Inflammatory macrophage treated with lipopolysaccharide for 4 hours (primary cell): ENCODE measurements at regions not wholly inside any gene's neighbourhood (a gene's known extent, or its start where the extent isn't known, plus 50 kb on each side); places are given as distances from the start of the nearest gene placed in this dataset.
"Not testable (repeated sequence)": the region's sequence is repeated elsewhere in the genome, so short reads cannot be mapped to it uniquely, and the experiment has no call there.

Source experiments
- DNase-seq: peaks from one replicate; pipeline ENCODE4 v3.0.0-alpha.2; 2020

GRCh38 chr7:16369855-16370254, 51.5 kb downstream of the CRPPA start:
- no peak for DNase-seq

GRCh38 chr7:16369309-16369708, 52.0 kb downstream of the CRPPA start:
- DNase-seq = not testable (repeated sequence)

GRCh38 chr7:16368885-16369284, 52.5 kb downstream of the CRPPA start:
- no peak for DNase-seq

GRCh38 chr7:16367115-16367514, 54.2 kb downstream of the CRPPA start:
- no peak for DNase-seq

- DNase-seq = no peak
Observed at GRCh38 chr7:16365952-16366351, 55.4 kb downstream of the CRPPA start.

- DNase-seq = no peak
Observed at GRCh38 chr7:16365177-16365576, 56.2 kb downstream of the CRPPA start.

GRCh38 chr7:16359216-16359615, 62.1 kb downstream of the CRPPA start:
- DNase-seq = no peak

GRCh38 chr7:16357921-16358320, 63.4 kb downstream of the CRPPA start:
- DNase-seq = no peak

GRCh38 chr7:16357474-16357873, 63.9 kb downstream of the CRPPA start:
- no peak for DNase-seq

GRCh38 chr7:16356301-16356958, 64.9 kb downstream of the CRPPA start:
- no peak for DNase-seq

- no peak for DNase-seq
Observed at GRCh38 chr7:16354573-16354972, 66.8 kb downstream of the CRPPA start.

GRCh38 chr7:16353226-16353625, 68.1 kb downstream of the CRPPA start:
- no peak for DNase-seq

GRCh38 chr7:16350634-16351033, 70.7 kb downstream of the CRPPA start:
- no peak for DNase-seq

GRCh38 chr7:16348251-16348650, 73.1 kb downstream of the CRPPA start:
- DNase-seq = no peak

- no peak for DNase-seq
Observed at GRCh38 chr7:16347827-16348192, 73.5 kb downstream of the CRPPA start.

GRCh38 chr7:16347066-16347826, 74.1 kb downstream of the CRPPA start:
- no peak for DNase-seq

GRCh38 chr7:16345979-16346958, 75.1 kb downstream of the CRPPA start:
- DNase-seq = no peak

GRCh38 chr7:16344927-16345326, 76.4 kb downstream of the CRPPA start:
- no peak for DNase-seq

GRCh38 chr7:16343612-16344011, 77.7 kb downstream of the CRPPA start:
- DNase-seq = no peak

- DNase-seq = no peak
Observed at GRCh38 chr7:16338065-16338464, 83.3 kb downstream of the CRPPA start.

GRCh38 chr7:16326106-16326505, 95.2 kb downstream of the CRPPA start:
- DNase-seq = no peak

- no peak for DNase-seq
Observed at GRCh38 chr7:16323313-16323712, 98.0 kb downstream of the CRPPA start.

- DNase-seq = no peak
Observed at GRCh38 chr7:16320099-16320660, 101.2 kb downstream of the CRPPA start.
